ENCODE measurements at regions not wholly inside any gene's neighbourhood (a gene's known extent, or its start where the extent isn't known, plus 50 kb on each side); places are given as distances from the start of the nearest gene placed in this dataset.

- TF ChIP-seq CTCF (IDR thresholded peaks at IDR 0.05) (peak in 2 of 5 experiments; percentile 9 to 18), EP300 (IDR thresholded peaks at IDR 0.05; ENCODE audit: low read depth) (no peak), POLR2AphosphoS5 (IDR thresholded peaks at IDR 0.05) (no peak)
- no peak for DNase-seq
- Histone ChIP-seq H3K4me3 (no peak overlapping the region), H3K4me1 (peaks cover 0 to 28% (median 12%) of the 10 kb centered on the region in 4 donors), H3K36me3 (peaks cover 0 to 27% (median 6%) of the 10 kb centered on the region in 4 donors), H3K9me3 (no peaks in the 10 kb centered on the region), H3K27me3 (no peaks in the 10 kb centered on the region), H3K27ac (peak overlapping the region in 3 of 4 donors; percentile 34 to 39 (median 36))
- 28 to 39% methylated on average over 3 of the region's 3 CpGs for WGBS, 2 donors (ENCODE audit: low coverage in 1 of 2)
- in situ Hi-C loops (cut with MboI; ENCODE audit: low pct_ligation_motif_present in 1 of 4, low pct_unique_long_range_greater_than_20kb in 1 of 4, low sequenced_read_pairs in 3 of 4) = loop anchor here in 2 of 4 donors (25.0 kb wide), 1 partner anchor 1153 kb away; the partner anchor contains the start of gene ASMTL (in 2 of the 2)
- intact Hi-C loops (cut with DNase I; ENCODE audit: low total_unique reads) = no loop called here
These were observed 76.2 kb upstream of the CD99 start for GRCh38 chrX:2614911-2615310.

- H3K4me3 ChIP-seq = peak overlapping the region in 3 of 4 donors; percentile 64 to 86 (median 78)
- in situ Hi-C loops (cut with MboI; ENCODE audit: low pct_ligation_motif_present in 1 of 4, low pct_unique_long_range_greater_than_20kb in 1 of 4, low sequenced_read_pairs in 3 of 4) (loop anchor here in 2 of 4 donors (25.0 kb wide), 1 partner anchor 1148 kb away; the partner anchor contains the start of gene ASMTL (in 2 of the 2)), intact Hi-C loops (cut with DNase I; ENCODE audit: low total_unique reads) (no loop called here)
- H3K27me3 ChIP-seq = no peaks in the 10 kb centered on the region
- 20 to 32% methylated on average over 10 of the region's 10 CpGs for WGBS, 2 donors (ENCODE audit: low coverage in 1 of 2)
- H3K36me3 ChIP-seq = peaks cover 0 to 10% (median 2%) of the 10 kb centered on the region in 4 donors
- peak overlapping the region; percentile 83 to 90 (median 86) for H3K27ac ChIP-seq
- no peaks in the 10 kb centered on the region for H3K9me3 ChIP-seq
- DNase-seq = no peak
- TF ChIP-seq POLR2AphosphoS5 (IDR thresholded peaks at IDR 0.05) (no peak), CTCF (IDR thresholded peaks at IDR 0.05) (no peak), EP300 (IDR thresholded peaks at IDR 0.05; ENCODE audit: low read depth) (no peak), POLR2A (IDR thresholded peaks at IDR 0.05) (no peak)
- peaks cover 0 to 33% (median 13%) of the 10 kb centered on the region in 4 donors for H3K4me1 ChIP-seq
These were observed 80.6 kb upstream of the CD99 start for GRCh38 chrX:2610246-2611170.

- in situ Hi-C loops (cut with MboI; ENCODE audit: low pct_ligation_motif_present in 1 of 4, low pct_unique_long_range_greater_than_20kb in 1 of 4, low sequenced_read_pairs in 3 of 4) = loop anchor here in 2 of 4 donors (10.0 to 25.0 kb wide), 2 partner anchors 945 to 1147 kb away; partner anchors contain the start of gene ASMTL (in 2 of the 2)
- peak in 1 of 5 experiments; percentile 12 for TF ChIP-seq CTCF (IDR thresholded peaks at IDR 0.05)
- TF ChIP-seq POLR2A (IDR thresholded peaks at IDR 0.05) = no peak
- no peak for TF ChIP-seq POLR2AphosphoS5 (IDR thresholded peaks at IDR 0.05)
- no peak for TF ChIP-seq EP300 (IDR thresholded peaks at IDR 0.05; ENCODE audit: low read depth)
- 1% methylated on average over 6 to 42 of the region's 44 CpGs for WGBS, 2 donors (ENCODE audit: low coverage in 1 of 2)
- peaks cover 0 to 10% (median 2%) of the 10 kb centered on the region in 4 donors for H3K36me3 ChIP-seq
- H3K27me3 ChIP-seq = no peaks in the 10 kb centered on the region
- H3K9me3 ChIP-seq = no peaks in the 10 kb centered on the region
- intact Hi-C loops (cut with DNase I; ENCODE audit: low total_unique reads) = no loop called here
- peak overlapping the region; percentile 83 to 90 (median 86) for H3K27ac ChIP-seq
- peak overlapping the region; percentile 64 to 92 (median 82) for H3K4me3 ChIP-seq
- DNase-seq = no peak
- peaks cover 0 to 26% (median 13%) of the 10 kb centered on the region in 4 donors for H3K4me1 ChIP-seq
These were observed 81.5 kb upstream of the CD99 start for GRCh38 chrX:2609431-2610238.
